ENCODE measurements at regions not wholly inside any gene's neighbourhood (a gene's known extent, or its start where the extent isn't known, plus 50 kb on each side); places are given as distances from the start of the nearest gene placed in this dataset.

- no peak for TF ChIP-seq GATA3 (IDR thresholded peaks at IDR 0.05; ENCODE audit: low read depth, low read length)
- TF ChIP-seq GATA2 (IDR thresholded peaks at IDR 0.05; ENCODE audit: low read depth, low read length): no peak
Measured at GRCh38 chr3:164812042-164812441, 266.3 kb downstream of the SI start.

Measured in SH-SY5Y (cell line).